A549 (cell line): ENCODE measurements at regions not wholly inside any gene's neighbourhood (a gene's known extent, or its start where the extent isn't known, plus 50 kb on each side); places are given as distances from the start of the nearest gene placed in this dataset.

Experiments used
- TF ChIP-seq, protein P1 (sequence below): fragments of >200 bp; sonication (Bioruptor Twin); formaldehyde crosslinking; IDR thresholded peaks from 3 replicates; pipeline ENCODE4 v1.5.1; 2016
- TF ChIP-seq, protein P2 (sequence below): IDR thresholded peaks from 2 replicates; pipeline ENCODE4 v1.6.1; 2012
- TF ChIP-seq, protein P3 (sequence below): fragments of 200-600 bp; sonication (generic); IDR thresholded peaks from 2 replicates; pipeline ENCODE4 v1.6.1; 2016; ENCODE audit warnings: antibody characterized with exemption, mild to moderate bottlenecking, moderate library complexity

DNA sequence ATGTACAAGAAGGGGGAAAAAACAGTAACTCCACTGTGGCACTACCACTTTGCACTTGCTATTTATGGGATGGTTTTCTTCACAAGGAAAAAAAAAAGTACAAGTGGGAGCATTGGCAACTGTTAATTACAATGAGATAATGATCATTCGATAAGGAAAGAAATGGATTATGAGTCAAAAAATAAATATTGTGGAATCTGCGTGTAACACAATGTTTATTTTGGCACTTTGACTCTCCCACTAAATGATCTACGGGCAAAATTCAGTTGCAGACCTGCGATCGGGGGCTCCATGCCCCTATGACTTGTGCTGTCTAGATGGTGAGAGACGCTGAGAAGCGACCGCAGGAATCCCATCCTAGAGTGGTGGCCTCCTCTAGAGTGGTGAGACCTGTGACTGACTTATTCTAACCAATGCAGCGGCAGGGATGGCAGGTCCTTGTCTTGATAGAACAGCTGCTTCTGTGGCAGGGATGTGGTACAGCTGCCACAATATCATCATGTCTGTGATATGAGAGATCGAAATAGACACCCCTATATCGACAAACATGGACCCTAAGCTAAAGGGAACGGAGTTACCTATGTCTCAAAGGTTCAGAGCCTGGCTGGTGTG, 345.0 kb upstream of the KLF6 start:
- TF ChIP-seq, protein P1, sequence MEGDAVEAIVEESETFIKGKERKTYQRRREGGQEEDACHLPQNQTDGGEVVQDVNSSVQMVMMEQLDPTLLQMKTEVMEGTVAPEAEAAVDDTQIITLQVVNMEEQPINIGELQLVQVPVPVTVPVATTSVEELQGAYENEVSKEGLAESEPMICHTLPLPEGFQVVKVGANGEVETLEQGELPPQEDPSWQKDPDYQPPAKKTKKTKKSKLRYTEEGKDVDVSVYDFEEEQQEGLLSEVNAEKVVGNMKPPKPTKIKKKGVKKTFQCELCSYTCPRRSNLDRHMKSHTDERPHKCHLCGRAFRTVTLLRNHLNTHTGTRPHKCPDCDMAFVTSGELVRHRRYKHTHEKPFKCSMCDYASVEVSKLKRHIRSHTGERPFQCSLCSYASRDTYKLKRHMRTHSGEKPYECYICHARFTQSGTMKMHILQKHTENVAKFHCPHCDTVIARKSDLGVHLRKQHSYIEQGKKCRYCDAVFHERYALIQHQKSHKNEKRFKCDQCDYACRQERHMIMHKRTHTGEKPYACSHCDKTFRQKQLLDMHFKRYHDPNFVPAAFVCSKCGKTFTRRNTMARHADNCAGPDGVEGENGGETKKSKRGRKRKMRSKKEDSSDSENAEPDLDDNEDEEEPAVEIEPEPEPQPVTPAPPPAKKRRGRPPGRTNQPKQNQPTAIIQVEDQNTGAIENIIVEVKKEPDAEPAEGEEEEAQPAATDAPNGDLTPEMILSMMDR: no peak
- TF ChIP-seq, protein P2, sequence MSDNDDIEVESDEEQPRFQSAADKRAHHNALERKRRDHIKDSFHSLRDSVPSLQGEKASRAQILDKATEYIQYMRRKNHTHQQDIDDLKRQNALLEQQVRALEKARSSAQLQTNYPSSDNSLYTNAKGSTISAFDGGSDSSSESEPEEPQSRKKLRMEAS: no peak
- TF ChIP-seq, protein P3, sequence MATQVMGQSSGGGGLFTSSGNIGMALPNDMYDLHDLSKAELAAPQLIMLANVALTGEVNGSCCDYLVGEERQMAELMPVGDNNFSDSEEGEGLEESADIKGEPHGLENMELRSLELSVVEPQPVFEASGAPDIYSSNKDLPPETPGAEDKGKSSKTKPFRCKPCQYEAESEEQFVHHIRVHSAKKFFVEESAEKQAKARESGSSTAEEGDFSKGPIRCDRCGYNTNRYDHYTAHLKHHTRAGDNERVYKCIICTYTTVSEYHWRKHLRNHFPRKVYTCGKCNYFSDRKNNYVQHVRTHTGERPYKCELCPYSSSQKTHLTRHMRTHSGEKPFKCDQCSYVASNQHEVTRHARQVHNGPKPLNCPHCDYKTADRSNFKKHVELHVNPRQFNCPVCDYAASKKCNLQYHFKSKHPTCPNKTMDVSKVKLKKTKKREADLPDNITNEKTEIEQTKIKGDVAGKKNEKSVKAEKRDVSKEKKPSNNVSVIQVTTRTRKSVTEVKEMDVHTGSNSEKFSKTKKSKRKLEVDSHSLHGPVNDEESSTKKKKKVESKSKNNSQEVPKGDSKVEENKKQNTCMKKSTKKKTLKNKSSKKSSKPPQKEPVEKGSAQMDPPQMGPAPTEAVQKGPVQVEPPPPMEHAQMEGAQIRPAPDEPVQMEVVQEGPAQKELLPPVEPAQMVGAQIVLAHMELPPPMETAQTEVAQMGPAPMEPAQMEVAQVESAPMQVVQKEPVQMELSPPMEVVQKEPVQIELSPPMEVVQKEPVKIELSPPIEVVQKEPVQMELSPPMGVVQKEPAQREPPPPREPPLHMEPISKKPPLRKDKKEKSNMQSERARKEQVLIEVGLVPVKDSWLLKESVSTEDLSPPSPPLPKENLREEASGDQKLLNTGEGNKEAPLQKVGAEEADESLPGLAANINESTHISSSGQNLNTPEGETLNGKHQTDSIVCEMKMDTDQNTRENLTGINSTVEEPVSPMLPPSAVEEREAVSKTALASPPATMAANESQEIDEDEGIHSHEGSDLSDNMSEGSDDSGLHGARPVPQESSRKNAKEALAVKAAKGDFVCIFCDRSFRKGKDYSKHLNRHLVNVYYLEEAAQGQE: no peak
